BLaER1 treated with 17β-estradiol and CSF1 and Interleukin-3, amounts not matched to agents 10 nM and 100 nM (cell line): ENCODE measurements at regions not wholly inside any gene's neighbourhood (a gene's known extent, or its start where the extent isn't known, plus 50 kb on each side); places are given as distances from the start of the nearest gene placed in this dataset.

Experiments used
- H3K27ac ChIP-seq, 11 experiments: shearing (Covaris generic); formaldehyde crosslinking; 2 replicates each; pipeline ENCODE4 v1.8.1; 2022
- H3K27me3 ChIP-seq, 11 experiments: shearing (Covaris generic); formaldehyde crosslinking; 2 replicates each; pipeline ENCODE4 v1.8.1; 2022
- H3K36me3 ChIP-seq, 11 experiments: shearing (Covaris generic); formaldehyde crosslinking; 2 replicates each; pipeline ENCODE4 v1.8.1; 2022
- H3K4me1 ChIP-seq, 10 experiments: shearing (Covaris generic); formaldehyde crosslinking; 2 replicates each; pipeline ENCODE4 v1.8.1; 2022
- H3K4me2 ChIP-seq, 11 experiments: shearing (Covaris generic); formaldehyde crosslinking; 2 replicates each; pipeline ENCODE4 v1.8.1; 2022
- H3K4me3 ChIP-seq, 10 experiments: shearing (Covaris generic); formaldehyde crosslinking; 2 replicates each; pipeline ENCODE4 v1.8.1; 2022
- H3K9ac ChIP-seq, 11 experiments: shearing (Covaris generic); formaldehyde crosslinking; 2 replicates each; pipeline ENCODE4 v1.8.1; 2022
- H3K9me3 ChIP-seq, 11 experiments: shearing (Covaris generic); formaldehyde crosslinking; replicated peaks in 1 of 11; 2 replicates each; pipeline ENCODE4 v1.8.1; 2022
- H4K20me1 ChIP-seq, 11 experiments: shearing (Covaris generic); formaldehyde crosslinking; 2 replicates each; pipeline ENCODE4 v1.8.1; 2022
- Cebpa-rat ChIP-seq, 11 experiments: shearing (Covaris generic); IDR thresholded peaks; 2 replicates each; pipeline ENCODE4 v1.8.1; 2022

- no peak for TF ChIP-seq Cebpa-rat (IDR thresholded peaks at IDR 0.05)
- Histone ChIP-seq H3K4me1 (no peaks in the 10 kb centered on the region), H3K9ac (no peak overlapping the region), H3K27me3 (no peaks in the 10 kb centered on the region), H3K9me3 (no peaks in the 10 kb centered on the region), H4K20me1 (no peaks in the 10 kb centered on the region), H3K27ac (no peak overlapping the region), H3K4me3 (no peak overlapping the region), H3K4me2 (no peak overlapping the region; a peak in 1 of 22 replicates), H3K36me3 (no peaks in the 10 kb centered on the region)
Observed at GRCh38 chr2:134011936-134012586, 241.8 kb upstream of the MGAT5 start.

- H3K9ac ChIP-seq = no peak overlapping the region
Observed at GRCh38 chr2:134014196-134014960, 239.5 kb upstream of the MGAT5 start.

GRCh38 chr2:134019871-134020270, 234.0 kb upstream of the MGAT5 start:
- H3K4me3 ChIP-seq = no peak overlapping the region
- peaks cover 21 to 30% (median 23%) of the 10 kb centered on the region in 10 experiments for H3K4me1 ChIP-seq
- no peaks in the 10 kb centered on the region for H3K9me3 ChIP-seq
- H3K9ac ChIP-seq = no peak overlapping the region
- no peaks in the 10 kb centered on the region; a peak in 1 of 22 replicates for H4K20me1 ChIP-seq
- H3K27me3 ChIP-seq = peaks cover 0 to 56% (median 0%) of the 10 kb centered on the region in 11 experiments; a peak in 7 of 22 replicates
- no peak for TF ChIP-seq Cebpa-rat (IDR thresholded peaks at IDR 0.05)
- no peaks in the 10 kb centered on the region for H3K36me3 ChIP-seq
- peak overlapping the region in 8 of 11 experiments; percentile 47 to 66 (median 61); a peak in 11 of 22 replicates for H3K4me2 ChIP-seq
- H3K27ac ChIP-seq = no peak overlapping the region

More at GRCh38 chr2:134014196-134014960, 239.5 kb upstream of the MGAT5 start:
- H3K4me3 ChIP-seq = no peak overlapping the region
- H3K27ac ChIP-seq = no peak overlapping the region
- H3K9me3 ChIP-seq = no peaks in the 10 kb centered on the region
- no peak overlapping the region for H3K4me2 ChIP-seq
- H3K4me1 ChIP-seq = no peaks in the 10 kb centered on the region
- peaks cover 0 to 17% (median 0%) of the 10 kb centered on the region in 11 experiments; a peak in 6 of 22 replicates for H3K27me3 ChIP-seq
- H3K36me3 ChIP-seq = no peaks in the 10 kb centered on the region
- H4K20me1 ChIP-seq = no peaks in the 10 kb centered on the region
- TF ChIP-seq Cebpa-rat (IDR thresholded peaks at IDR 0.05) = no peak

- Histone ChIP-seq H3K36me3 (no peaks in the 10 kb centered on the region), H3K27me3 (peaks cover 0 to 57% (median 0%) of the 10 kb centered on the region in 11 experiments; a peak in 7 of 22 replicates), H3K9me3 (no peaks in the 10 kb centered on the region), H3K9ac (no peak overlapping the region), H3K27ac (no peak overlapping the region), H3K4me3 (no peak overlapping the region), H4K20me1 (no peaks in the 10 kb centered on the region; a peak in 1 of 22 replicates), H3K4me1 (peaks cover 21 to 32% (median 23%) of the 10 kb centered on the region in 10 experiments), H3K4me2 (peak overlapping the region; percentile 29 to 86 (median 60))
- no peak for TF ChIP-seq Cebpa-rat (IDR thresholded peaks at IDR 0.05)
Observed at GRCh38 chr2:134020608-134021007, 233.3 kb upstream of the MGAT5 start.

GRCh38 chr2:134021830-134022524, 231.9 kb upstream of the MGAT5 start:
- H4K20me1 ChIP-seq = no peaks in the 10 kb centered on the region; a peak in 1 of 22 replicates
- H3K4me3 ChIP-seq = no peak overlapping the region
- no peak overlapping the region for H3K9ac ChIP-seq
- H3K9me3 ChIP-seq = no peaks in the 10 kb centered on the region
- no peaks in the 10 kb centered on the region for H3K36me3 ChIP-seq
- peak overlapping the region; percentile 29 to 86 (median 60); a peak in 19 of 22 replicates for H3K4me2 ChIP-seq
- H3K27ac ChIP-seq = no peak overlapping the region
- H3K27me3 ChIP-seq = peaks cover 0 to 68% (median 0%) of the 10 kb centered on the region in 11 experiments; a peak in 7 of 22 replicates
- no peak for TF ChIP-seq Cebpa-rat (IDR thresholded peaks at IDR 0.05)
- peaks cover 21 to 45% (median 29%) of the 10 kb centered on the region in 10 experiments for H3K4me1 ChIP-seq

- H3K4me3 ChIP-seq = no peak overlapping the region
- no peak for TF ChIP-seq Cebpa-rat (IDR thresholded peaks at IDR 0.05)
- no peak overlapping the region for H3K4me2 ChIP-seq
Observed at GRCh38 chr2:134023854-134024253, 230.0 kb upstream of the MGAT5 start.

GRCh38 chr2:134027980-134028379, 225.9 kb upstream of the MGAT5 start:
- Histone ChIP-seq H3K9ac (no peak overlapping the region), H3K27ac (no peak overlapping the region), H4K20me1 (no peaks in the 10 kb centered on the region), H3K4me3 (no peak overlapping the region), H3K36me3 (no peaks in the 10 kb centered on the region), H3K9me3 (no peaks in the 10 kb centered on the region), H3K4me1 (peaks cover 0 to 26% (median 15%) of the 10 kb centered on the region in 10 experiments; a peak in 13 of 20 replicates), H3K4me2 (peak overlapping the region in 8 of 11 experiments; percentile 24 to 63 (median 30); a peak in 13 of 22 replicates), H3K27me3 (peaks cover 0 to 49% (median 0%) of the 10 kb centered on the region in 11 experiments; a peak in 6 of 22 replicates)
- no peak for TF ChIP-seq Cebpa-rat (IDR thresholded peaks at IDR 0.05)

More at GRCh38 chr2:134023854-134024253, 230.0 kb upstream of the MGAT5 start:
- Histone ChIP-seq H3K36me3 (no peaks in the 10 kb centered on the region), H3K27ac (no peak overlapping the region), H3K9ac (no peak overlapping the region), H3K4me1 (peaks cover 21 to 56% (median 38%) of the 10 kb centered on the region in 10 experiments), H3K27me3 (peaks cover 0 to 75% (median 0%) of the 10 kb centered on the region in 11 experiments; a peak in 7 of 22 replicates), H4K20me1 (no peaks in the 10 kb centered on the region; a peak in 1 of 22 replicates), H3K9me3 (no peaks in the 10 kb centered on the region)

GRCh38 chr2:134029418-134029817, 224.5 kb upstream of the MGAT5 start:
- Histone ChIP-seq H4K20me1 (no peaks in the 10 kb centered on the region), H3K27ac (no peak overlapping the region), H3K4me1 (peaks cover 0 to 26% (median 15%) of the 10 kb centered on the region in 10 experiments; a peak in 13 of 20 replicates), H3K27me3 (peaks cover 0 to 35% (median 0%) of the 10 kb centered on the region in 11 experiments; a peak in 6 of 22 replicates), H3K9ac (no peak overlapping the region), H3K4me3 (no peak overlapping the region), H3K4me2 (no peak overlapping the region), H3K36me3 (no peaks in the 10 kb centered on the region), H3K9me3 (peaks cover 0 to 2% (median 0%) of the 10 kb centered on the region in 11 experiments; a peak in 4 of 22 replicates)
- TF ChIP-seq Cebpa-rat (IDR thresholded peaks at IDR 0.05) = no peak
